Type B pancreatic cell (in vitro differentiated cells): ENCODE measurements at regions not wholly inside any gene's neighbourhood (a gene's known extent, or its start where the extent isn't known, plus 50 kb on each side); places are given as distances from the start of the nearest gene placed in this dataset.
A peak's percentile ranks its signal among the peaks of the same experiment; 100 is the strongest.

Experiments
- DNase-seq: peaks from one replicate; pipeline ENCODE4 v3.0.0; 2021; ENCODE audit warnings: mixed read lengths; ENCODE audit not compliant: unreplicated experiment; ENCODE audit errors: extremely low spot score
- H3K27ac Mint-ChIP-seq: 2 replicates; pipeline ENCODE4 v1.8.0; 2021; ENCODE audit warnings: mild to moderate bottlenecking, mixed read lengths
- H3K27me3 Mint-ChIP-seq: 2 replicates; pipeline ENCODE4 v1.8.0; 2021; ENCODE audit warnings: mixed read lengths
- H3K36me3 Mint-ChIP-seq: 2 replicates; pipeline ENCODE4 v1.8.0; 2021; ENCODE audit warnings: mixed read lengths
- H3K4me1 Mint-ChIP-seq: one replicate; pipeline ENCODE4 v1.8.0; 2021; ENCODE audit warnings: mixed read lengths; ENCODE audit not compliant: unreplicated experiment
- H3K4me3 Mint-ChIP-seq: 2 replicates; pipeline ENCODE4 v1.8.0; 2021; ENCODE audit warnings: mild to moderate bottlenecking, mixed read lengths
- H3K9me3 Mint-ChIP-seq: 2 replicates; pipeline ENCODE4 v1.8.0; 2021; ENCODE audit warnings: mixed read lengths
- CTCF ChIP-seq: fragments of 200-600 bp; sonication (generic); conservative IDR thresholded peaks from 2 replicates; pipeline ENCODE4 v1.5.0; 2021; ENCODE audit warnings: antibody characterized with exemption, mild to moderate bottlenecking

GRCh38 chrX:68997511-68997910 is 167.7 kb downstream of the PJA1 start:
- TF ChIP-seq CTCF, result no peak
- peak; percentile 6 for DNase-seq
- Mint-ChIP-seq H3K4me3 (no peak overlapping the region), H3K9me3 (no peaks in the 10 kb centered on the region), H3K36me3 (no peaks in the 10 kb centered on the region), H3K27me3 (no peaks in the 10 kb centered on the region), H3K4me1 (peaks cover 18% of the 10 kb centered on the region), H3K27ac (no peak overlapping the region)

DNA sequence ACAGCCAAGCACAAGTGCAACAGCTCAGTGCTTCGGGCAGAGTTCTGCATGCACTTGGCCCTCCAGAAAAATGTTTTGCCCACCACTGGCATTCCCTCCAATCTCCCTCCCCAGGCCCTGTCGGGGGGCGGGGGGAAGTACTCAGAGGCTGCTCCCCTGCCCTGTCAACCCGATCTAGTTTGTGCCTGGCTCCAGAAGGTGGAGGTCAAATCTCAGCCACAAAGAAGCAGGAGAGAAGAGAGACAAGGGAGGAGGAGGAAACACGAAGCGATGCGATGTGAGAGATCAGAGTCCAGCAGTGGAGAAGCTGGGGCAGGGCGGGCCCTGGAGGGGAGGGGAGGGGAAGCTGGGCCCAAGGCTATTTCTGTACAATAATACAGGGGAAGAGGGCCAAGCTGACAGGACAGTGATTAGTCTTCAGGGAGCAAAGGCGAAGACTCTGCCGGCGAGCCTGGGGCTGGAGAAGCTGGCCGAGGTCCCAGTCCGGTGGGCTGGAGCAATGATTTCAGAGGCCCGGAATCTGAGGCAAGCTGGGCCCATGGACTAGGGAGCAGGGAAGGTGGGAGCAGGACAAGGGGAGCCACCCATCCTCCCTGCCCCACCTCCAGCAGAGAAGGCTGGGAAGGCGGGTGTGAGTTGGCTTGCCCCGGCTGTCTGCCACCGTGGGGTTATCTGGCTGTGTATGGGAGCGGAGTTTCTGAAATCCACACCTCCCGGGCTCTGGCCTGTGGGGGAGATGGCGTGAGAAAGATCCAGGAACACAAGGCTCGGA is 167.1 kb downstream of the EFNB1 start:
- H3K9me3 Mint-ChIP-seq, result no peaks in the 10 kb centered on the region
- no peak for TF ChIP-seq CTCF
- no peaks in the 10 kb centered on the region for H3K36me3 Mint-ChIP-seq
- no peak overlapping the region for H3K4me3 Mint-ChIP-seq
- H3K27ac Mint-ChIP-seq, result peak overlapping the region; percentile 18
- H3K4me1 Mint-ChIP-seq, result peaks cover 18% of the 10 kb centered on the region
- no peaks in the 10 kb centered on the region for H3K27me3 Mint-ChIP-seq
- peak; percentile 56 for DNase-seq

- peak; percentile 29 for DNase-seq
- H3K27ac Mint-ChIP-seq, result peak overlapping the region; percentile 18
- H3K27me3 Mint-ChIP-seq, result no peaks in the 10 kb centered on the region
- H3K4me3 Mint-ChIP-seq, result no peak overlapping the region
- H3K9me3 Mint-ChIP-seq, result no peaks in the 10 kb centered on the region
- peaks cover 18% of the 10 kb centered on the region for H3K4me1 Mint-ChIP-seq
- H3K36me3 Mint-ChIP-seq, result no peaks in the 10 kb centered on the region
- no peak for TF ChIP-seq CTCF
Observed at GRCh38 chrX:68995386-68995779, 166.6 kb downstream of the EFNB1 start.

DNA sequence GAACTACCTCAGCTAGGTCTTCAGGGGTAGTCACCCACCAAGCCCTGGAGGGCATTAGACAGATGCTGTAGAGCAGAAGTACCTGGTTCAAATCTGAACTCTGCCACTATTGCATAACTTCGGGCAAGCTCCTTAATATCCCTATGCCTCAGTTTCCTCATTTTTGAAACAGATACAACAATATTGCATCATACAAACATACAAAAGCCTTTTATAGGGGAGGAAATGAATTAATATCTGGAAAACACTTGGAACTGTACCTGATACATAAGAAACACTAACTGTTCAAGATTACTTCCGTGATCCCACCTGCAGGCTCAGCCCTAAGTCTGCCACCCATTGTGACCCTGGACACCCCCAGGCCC is 166.1 kb downstream of the EFNB1 start:
- no peaks in the 10 kb centered on the region for H3K27me3 Mint-ChIP-seq
- no peaks in the 10 kb centered on the region for H3K9me3 Mint-ChIP-seq
- H3K4me3 Mint-ChIP-seq, result no peak overlapping the region
- no peaks in the 10 kb centered on the region for H3K36me3 Mint-ChIP-seq
- TF ChIP-seq CTCF, result no peak
- no peak for DNase-seq
- peaks cover 18% of the 10 kb centered on the region for H3K4me1 Mint-ChIP-seq
- no peak overlapping the region for H3K27ac Mint-ChIP-seq

DNA sequence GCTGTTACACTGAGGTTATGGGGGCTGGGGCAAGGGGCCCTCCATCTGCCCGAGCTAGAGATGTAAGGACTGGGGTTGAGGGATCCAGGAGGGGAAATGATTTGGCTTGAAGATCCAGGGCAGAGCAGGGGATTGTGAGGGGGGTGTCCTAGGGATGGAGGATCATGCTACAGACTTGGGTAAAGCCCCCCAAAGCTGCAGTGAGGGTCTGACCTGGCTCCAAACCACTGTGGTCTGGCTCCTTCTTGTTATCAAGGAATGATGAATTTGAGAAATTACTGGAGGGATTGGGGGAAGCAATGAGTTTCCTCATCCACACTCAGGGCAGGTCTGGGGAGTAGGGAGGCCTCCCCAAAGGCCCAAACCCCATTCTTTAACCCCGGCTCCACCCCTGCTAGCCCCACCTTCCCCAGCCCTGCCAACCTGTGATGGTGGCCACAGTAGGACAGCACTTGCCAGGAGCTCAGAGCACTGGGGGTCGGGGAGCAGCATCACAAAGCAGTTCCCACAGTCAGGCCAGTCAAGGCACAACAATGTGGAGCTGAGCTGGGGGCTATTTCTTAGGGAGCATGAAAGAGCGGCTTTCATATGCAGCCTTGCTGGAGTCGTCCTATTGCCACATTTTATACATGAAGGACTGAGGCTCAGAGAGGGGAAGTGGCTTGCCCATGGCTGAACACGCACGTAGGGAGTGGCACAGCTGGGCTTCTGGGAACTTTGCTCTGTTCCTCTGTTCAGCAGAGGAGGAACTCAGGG is 165.5 kb downstream of the EFNB1 start:
- Mint-ChIP-seq H3K36me3 (no peaks in the 10 kb centered on the region), H3K4me3 (no peak overlapping the region), H3K27me3 (no peaks in the 10 kb centered on the region), H3K9me3 (no peaks in the 10 kb centered on the region), H3K4me1 (peaks cover 18% of the 10 kb centered on the region), H3K27ac (no peak overlapping the region)
- no peak for TF ChIP-seq CTCF
- peak; percentile 49 for DNase-seq
